ENCODE measurements at regions not wholly inside any gene's neighbourhood (a gene's known extent, or its start where the extent isn't known, plus 50 kb on each side); places are given as distances from the start of the nearest gene placed in this dataset.

- DNase-seq (ENCODE audit: low read depth in 4 of 4, low spot score in 1 of 4): no peak
Measured at GRCh38 chr18:46425511-46425910, 231.5 kb downstream of the LOXHD1 start.

- DNase-seq (ENCODE audit: low read depth in 4 of 4, low spot score in 1 of 4): no peak
Measured at GRCh38 chr18:46426021-46426678, 230.9 kb downstream of the LOXHD1 start.

- no peak for DNase-seq (ENCODE audit: low read depth in 4 of 4, low spot score in 1 of 4)
Measured at GRCh38 chr18:46426679-46427047, 230.4 kb downstream of the LOXHD1 start.
